NCI-H146 treated with DMSO at 0.1 percent for 48 hours (cell line): ENCODE measurements at regions not wholly inside any gene's neighbourhood (a gene's known extent, or its start where the extent isn't known, plus 50 kb on each side); places are given as distances from the start of the nearest gene placed in this dataset.
"Not testable (repeated sequence)": the region's sequence is repeated elsewhere in the genome, so short reads cannot be mapped to it uniquely, and the experiment has no call there.

Experiments
- DNase-seq: peaks from one replicate; lab custom pipeline; 2025; ENCODE audit not compliant: unreplicated experiment; lab: John Stamatoyannopoulos, UW

DNA sequence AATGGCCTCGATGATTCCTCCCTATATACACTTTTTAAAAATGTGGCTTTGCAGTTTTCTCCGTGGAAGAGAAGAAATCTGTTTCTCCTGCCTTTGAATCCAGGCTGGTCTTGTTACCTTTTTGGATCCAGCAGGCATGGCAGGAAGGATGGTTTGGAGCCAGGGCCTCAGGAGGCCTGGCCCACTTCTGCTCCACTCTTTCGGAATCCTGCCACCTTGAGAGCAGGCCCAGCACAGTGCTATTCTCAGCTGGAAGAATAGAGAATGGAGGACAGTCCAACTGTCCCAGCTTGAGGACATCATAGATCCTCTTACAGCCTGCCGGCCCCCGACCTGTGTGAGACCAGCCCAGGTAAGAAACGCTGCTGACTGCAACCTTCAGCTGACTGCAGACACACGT lies 421.5 kb downstream of the FUT8 start:
- DNase-seq, result no peak

DNA sequence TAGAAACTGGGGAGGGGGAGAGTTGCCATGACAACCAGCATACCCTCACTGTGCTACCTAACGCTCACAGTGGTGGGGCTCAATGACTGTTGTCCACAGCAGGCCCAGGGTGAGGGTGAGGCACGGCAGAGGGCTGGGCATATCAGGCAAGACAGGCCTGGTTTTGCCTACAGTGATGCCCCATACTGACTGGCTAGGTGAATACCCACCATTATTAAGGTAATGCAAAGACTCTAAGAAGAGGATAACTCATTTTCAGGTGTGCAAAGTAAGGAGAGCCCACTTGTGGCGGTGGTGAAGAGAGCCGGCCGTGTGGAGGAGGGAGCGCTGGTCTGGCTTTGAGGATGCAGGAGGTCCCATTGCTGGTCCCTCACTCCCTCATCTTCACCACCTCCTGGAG lies 422.3 kb downstream of the FUT8 start:
- DNase-seq, result no peak

DNA sequence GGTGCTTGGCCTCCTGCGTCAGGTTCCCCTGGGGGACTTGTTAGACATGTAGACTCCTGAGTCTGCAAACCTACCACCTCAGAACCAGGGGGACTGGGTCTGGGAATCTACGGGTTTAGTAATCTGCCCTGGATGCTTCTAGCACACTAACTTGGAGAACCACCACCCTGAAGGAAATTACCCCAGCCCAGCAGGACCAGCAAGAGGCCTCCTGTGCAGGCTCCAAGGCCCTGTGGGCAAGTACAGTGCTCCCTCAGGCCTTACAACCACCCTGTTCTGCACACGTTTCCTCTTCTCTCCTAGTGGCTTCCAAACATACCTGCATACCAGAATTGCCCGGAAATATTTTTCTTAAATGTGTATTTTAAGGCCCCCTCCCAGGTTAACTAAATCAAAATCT lies 423.0 kb downstream of the FUT8 start:
- DNase-seq, result no peak

DNA sequence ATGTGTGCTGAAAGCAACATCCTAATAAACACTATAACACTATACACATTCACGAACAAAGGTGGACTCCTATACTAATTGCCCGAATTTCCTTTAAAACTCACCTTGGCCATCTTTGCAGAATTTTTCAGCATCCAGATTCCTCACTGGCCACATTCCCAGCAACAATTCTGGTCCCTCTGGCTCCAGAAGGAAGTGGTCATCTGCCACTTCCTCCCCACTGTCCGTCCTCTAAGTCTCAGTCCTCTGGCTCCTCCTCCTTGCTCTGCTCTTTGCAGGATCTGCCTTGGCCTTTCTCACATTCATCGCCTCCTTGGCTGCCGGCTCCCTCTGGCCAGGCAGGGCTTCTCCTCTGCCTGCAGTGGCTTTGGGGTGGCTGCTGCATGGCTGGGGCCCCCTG lies 426.0 kb downstream of the FUT8 start:
- no peak for DNase-seq

DNA sequence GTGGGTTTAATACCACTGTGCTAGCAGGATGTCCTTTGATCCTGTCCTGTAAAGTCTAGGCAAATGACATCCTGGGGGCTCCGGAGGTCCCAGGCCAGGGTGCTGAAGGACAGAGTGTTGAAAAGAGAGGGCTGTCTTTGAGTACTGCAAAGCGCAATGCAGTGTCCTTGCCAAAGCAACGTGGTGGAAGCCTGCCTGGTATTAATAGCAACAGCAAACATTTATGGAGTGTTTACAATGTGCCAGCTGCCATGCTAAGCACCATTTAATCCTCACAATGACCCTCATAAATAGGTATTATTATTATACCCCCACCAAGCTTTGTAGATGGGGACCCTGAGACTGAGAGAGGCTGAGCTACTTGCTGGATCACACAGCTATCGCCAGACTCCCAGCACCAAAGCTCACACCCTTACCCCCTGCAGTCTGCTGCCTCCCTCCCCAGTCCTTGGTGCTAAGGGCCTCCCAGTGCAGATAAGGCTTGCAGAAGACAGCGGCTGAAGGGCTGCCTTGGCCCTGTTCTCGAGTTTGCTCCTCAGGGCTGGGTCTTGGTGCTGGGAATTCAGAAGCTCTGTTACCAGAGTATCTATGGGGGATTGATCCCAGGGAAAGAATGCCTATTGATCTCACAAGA lies 427.7 kb downstream of the FUT8 start:
- peak; percentile 70 for DNase-seq

DNA sequence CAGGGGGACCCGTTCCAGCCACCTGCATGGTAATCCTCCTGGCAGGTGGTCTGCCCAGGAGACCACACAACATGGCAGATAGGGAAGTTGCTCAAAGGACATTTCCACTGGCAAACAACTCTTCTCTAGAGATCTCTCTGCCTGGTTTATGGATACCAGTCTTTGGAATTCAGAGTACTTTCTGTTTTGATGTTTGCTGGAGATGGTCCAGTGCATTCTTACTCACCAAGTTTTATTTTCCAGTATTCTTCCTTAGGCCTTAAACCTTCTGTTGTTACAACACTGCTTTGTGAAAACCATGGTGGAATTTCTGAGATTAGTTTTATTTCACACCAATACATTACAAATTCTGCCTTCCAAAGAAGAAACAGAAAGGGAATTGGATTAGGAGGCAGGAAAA lies 428.3 kb downstream of the FUT8 start:
- no peak for DNase-seq

DNA sequence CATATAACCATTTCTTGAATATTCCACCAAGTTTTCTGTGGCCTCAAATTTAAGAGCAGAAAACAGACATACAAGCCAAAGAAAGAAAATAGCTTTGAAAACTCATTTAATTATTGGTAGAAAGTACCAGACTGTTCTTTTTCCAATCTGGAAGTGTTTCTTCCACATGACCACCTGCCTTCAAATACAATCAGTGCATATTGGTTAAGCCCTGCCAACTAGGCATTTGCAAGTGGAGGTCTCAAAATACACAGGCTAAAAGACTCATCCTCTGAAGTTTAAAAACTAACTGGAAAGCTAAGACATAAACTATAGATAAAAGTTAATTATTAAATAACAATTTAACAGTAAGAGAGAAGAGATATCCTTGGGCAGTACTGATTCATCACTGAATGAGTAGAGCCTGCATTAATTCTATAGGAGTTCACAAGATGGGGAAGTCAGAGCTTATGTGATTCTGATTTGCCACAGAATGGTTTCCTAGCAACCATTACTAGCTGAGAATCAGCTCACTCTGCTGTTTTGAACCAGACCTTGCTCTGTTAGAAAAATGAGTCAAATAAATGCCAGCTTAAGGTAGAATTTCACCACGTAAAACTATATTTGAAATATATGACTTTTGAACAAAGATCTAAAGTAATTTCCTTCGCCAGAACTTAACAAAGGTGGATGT lies 433.8 kb downstream of the FUT8 start:
- no peak for DNase-seq

DNA sequence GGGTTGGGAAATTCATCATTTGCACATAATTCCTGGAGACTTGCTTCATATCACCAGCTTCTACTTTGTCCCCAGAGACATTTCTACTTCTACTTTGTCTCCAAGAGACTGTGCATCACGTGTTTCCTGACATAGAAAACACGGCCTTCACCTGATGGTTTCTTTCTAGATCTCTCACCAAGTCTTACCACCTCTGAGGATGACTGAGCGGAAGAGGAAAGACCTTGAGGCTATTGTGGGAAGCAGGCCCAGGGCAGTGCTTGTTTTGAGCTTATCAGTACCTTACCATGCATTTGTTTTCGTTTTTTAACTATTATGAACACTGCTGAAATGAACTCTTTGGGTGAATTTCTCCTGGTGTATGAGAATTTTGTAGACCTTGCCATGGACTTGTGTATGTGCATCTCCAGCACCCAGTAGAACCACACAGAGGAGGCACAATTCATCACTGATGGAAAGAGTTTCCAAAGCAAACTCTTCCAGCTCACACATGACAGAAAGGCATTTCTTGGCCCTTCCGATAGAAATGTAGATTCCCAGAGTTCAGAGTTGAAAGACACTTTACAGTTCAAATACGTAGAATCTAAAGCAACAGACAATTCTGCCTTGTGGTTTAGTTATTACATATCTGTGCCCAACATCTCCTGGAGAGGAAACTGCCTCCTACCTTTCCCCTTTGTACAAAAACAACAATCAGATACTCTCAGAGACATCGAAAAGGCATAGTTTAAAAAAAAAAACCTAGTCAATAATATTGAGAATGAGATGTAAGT lies 434.7 kb downstream of the FUT8 start:
- no peak for DNase-seq

DNA sequence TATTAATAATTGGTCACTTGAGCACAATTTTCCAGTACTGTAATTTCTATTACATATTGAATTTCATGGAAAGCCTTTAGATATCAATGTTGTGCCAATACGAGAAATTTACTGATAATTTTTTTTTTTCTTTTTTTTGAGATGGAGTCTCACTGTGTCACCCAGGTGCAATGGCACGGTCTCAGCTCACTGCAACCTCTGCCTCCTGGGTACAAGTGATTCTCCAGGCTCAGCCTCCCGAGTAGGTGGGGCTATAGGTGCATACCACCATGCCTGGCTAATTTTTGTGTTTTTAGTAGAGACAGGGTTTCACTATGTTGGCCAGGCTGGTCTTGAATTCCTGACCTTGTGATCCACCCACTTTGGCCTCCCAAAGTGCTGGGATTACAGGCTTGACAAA lies 435.4 kb downstream of the FUT8 start:
- DNase-seq, result not testable (repeated sequence)

DNA sequence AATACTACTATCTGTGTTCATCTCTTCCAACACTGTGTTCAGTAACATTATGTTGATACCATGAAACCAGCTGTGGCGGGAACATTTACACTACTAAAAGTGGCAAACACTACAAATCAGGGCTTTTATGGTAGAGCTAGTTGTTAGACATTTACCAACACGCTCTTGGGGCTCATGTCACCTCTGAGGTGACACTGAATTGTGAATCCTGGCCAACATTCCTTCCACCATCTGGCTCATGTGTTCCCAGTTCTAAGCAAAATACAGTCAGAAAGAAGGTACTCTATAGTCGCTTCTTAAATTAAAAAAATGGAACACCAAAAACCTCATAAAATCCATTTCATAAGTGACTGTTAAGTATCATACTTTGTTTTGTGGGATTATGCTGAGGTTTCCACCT lies 436.6 kb downstream of the FUT8 start:
- no peak for DNase-seq

DNA sequence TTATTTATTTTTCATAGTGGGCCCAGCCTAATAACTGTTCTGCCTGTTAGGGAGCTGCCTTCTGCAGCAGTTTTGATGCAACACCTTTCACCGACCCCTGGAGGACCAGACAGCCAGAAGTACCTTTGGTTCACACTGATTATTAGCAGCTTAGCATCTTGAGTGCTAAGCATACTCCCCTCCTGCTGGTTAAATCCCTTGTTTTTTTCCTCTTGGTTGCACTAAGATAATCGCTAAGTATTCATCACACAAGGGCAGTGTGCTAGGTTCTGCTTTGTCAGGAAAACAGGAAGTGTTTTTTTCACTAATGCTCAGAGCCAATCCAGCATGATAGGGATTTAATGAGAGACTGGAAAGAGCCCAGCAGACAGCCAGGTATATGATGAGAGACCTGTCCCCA lies 437.0 kb downstream of the FUT8 start:
- DNase-seq, result no peak

DNA sequence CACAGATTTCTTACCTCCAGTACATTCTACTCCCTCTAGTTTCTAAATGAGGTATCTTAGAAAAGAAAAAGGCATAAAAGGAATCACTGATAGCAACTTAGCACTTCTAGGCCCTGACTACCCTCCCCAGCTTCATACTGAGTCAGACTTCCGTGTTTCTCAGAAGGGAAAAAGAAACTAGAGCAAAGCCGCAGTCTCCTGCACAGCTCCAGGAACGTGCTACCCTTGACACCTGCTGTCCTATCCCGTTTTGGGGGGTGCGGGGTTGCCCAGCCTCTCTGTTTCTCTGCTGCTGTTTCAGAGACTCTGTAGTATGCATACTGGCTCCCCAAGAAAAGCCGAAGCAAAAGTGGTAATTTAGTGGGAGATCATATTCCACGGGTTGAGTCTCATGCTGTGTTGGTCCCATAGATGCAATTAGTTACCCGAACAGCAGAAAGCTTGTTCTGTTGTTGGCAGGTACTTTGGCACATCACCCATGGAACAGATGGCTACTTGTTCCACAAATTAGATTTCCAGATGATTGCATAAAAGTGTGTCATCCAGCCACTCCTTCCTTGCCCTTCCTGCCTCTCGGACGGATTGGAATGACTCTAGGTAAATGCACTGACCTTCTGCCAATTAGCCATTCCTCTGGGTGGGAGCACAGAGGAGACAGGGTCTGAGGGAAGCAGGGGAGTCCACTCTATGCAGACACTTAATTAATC lies 438.1 kb downstream of the FUT8 start:
- DNase-seq, result no peak

DNA sequence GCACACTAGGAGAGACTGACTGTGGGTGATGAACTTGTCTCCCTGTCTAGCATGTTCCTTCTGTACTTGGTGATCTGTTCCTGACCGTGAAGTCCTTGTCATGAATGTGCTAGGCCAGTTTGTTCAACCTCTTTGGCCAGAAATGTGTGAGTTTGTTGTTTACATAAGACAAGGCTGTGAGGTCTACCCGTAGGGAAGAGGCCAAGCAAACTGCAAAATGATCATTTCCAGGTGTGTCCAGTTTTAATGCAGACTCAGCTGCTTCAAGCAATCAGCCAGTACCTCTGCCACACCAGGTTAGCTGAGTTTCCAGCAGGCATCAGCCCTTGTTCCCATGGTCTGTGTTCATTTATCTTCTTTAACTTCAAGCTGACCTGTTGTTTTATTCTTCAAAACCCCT lies 440.2 kb downstream of the FUT8 start:
- no peak for DNase-seq

DNA sequence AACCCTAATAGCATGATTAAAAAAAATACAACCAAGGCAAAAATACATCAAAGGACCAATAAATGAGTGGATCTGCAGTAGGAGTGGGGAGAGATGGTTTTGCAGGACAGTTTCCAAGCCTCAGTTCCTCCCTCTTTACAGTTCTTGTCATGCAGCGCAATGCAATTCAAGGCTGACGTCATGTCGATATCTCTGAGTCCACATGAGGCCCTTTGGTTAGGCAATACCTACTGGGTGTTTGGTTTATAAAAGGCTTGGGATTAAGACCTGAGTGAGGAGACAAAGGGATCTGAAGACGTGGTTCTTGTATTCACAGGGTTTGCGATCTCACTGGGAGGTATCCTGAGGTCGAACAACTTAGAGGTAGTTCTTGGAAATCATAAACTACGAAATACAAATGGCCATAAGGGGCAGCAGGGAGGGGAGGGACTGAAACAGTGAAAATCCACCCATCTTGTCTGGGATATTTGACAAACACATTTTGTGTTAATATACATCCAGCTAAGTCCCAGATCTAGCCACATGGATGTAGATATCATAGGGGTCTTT lies 441.0 kb downstream of the FUT8 start:
- no peak for DNase-seq

DNA sequence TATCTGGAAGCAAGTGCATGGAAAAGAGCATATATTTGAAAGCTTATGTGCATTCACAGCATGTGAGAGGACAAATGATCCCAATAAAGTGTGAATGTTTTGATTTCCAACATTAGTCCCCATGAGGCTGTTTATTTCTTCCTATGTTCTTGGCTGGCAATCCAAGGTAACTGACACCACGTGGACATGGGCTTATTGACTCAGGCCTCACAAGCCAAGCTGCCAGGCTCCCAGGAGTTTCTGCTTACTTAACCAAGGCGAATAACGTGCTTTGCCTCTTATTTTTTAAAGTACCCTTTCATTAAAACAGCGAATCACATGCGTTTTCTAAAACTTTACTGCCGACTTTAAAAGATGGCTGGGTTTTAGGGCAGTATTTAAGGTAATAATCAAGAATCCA lies 441.7 kb downstream of the FUT8 start:
- DNase-seq, result no peak

DNA sequence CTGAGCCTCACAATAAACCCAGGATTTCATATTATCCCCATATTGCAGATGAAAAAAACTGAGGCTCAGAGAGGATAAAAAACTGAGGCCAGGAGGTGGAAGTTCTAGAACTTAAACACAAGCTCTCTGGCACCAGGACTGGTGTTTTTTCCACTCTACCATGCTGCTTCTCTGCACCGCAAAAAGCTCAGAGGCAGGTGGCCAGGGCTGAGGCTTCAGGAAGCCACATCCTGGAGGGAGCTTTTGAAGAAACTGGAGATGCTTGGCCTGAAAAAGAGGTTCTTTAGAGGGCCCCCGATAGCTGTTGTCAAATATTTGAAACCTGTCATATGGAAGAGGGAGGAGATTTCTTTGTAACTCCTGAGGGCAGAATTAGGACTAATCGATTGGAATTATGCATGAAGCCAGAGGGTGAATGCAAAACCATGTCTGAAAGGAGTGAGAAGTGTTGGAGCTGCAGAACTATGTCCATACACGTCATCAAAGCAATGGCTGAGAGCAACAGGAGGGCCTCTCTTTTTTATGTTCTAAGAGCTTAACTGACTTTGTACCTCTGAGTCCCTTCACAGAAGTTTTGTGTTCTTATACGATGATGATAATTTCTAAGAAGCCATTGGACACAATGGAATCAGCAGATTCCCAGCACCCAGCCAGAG lies 448.6 kb downstream of the FUT8 start:
- DNase-seq, result no peak

DNA sequence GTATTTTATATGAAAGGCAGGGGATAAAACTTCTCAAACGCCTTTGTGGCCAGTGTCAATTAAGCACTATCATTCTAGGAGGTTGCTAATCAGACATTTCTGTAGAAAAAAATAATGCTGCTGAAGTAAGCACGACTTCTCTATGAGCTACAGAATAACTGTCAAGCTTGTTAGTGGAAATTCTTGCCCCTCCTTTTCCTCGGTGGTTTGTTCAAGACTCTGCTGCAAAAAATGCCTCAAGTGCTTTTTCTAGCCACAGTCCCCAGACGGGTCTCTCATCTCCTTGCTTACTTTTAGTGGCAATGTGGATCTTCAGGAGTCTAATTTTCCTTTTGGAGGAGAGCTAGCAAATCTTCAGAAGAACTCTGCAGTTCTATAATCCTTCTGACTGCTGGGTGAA lies 452.0 kb downstream of the FUT8 start:
- no peak for DNase-seq

DNA sequence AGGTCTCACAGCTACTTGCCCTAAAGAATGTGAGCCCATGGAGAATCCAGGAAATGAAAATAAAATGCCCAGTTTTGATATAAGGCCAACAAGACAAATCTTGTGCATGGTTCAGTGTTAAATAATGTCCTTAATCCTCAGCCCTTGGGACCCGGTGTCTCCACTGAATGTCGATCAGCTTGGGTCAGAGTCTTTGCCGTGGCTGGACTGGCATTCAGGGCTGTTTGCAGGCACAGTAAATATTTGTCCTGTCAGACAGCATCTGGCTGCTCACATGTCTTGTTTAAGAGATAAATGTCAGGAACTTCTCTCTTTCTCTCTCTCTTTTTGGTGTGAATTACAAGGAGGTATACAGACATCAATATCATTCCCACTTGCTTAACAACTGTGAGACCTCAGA lies 452.5 kb downstream of the FUT8 start:
- DNase-seq, result no peak

DNA sequence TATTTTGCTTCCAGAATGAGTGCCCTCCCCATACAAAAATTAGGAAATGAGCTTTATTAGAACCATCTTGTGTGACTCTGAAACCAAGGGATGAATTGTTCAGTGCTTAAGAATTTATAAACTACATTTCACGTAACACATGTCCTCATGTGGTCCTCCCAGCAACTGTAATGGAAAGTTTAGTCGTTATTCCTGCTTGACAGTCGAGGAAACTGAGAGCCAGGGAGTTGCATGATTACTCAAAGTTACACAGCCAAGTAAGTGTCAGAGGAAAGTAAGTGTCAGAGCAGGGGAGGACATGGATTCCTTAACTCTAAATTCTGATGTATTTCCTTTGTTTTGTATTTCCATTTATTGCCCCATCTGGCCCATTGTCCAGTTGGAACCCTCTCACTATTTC lies 453.9 kb downstream of the FUT8 start:
- no peak for DNase-seq

DNA sequence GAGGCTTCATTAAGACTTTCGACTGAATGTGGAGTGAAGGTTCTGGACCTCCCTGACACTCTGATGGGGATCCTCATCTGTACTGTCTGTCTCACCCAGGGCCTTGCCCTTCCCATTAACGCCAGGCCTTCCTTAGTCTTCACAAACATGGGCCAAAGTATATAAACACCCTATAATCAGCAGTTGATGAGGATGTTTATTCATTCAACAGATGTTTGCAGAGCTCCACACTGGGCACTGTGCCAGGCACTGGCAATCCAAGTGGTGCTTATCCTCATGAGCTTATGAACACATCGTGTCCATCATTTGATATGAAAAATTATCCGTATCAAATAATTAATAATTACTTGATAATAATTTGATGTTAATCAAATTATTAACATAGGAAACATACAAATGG lies 454.4 kb downstream of the FUT8 start:
- DNase-seq, result peak; percentile 32

DNA sequence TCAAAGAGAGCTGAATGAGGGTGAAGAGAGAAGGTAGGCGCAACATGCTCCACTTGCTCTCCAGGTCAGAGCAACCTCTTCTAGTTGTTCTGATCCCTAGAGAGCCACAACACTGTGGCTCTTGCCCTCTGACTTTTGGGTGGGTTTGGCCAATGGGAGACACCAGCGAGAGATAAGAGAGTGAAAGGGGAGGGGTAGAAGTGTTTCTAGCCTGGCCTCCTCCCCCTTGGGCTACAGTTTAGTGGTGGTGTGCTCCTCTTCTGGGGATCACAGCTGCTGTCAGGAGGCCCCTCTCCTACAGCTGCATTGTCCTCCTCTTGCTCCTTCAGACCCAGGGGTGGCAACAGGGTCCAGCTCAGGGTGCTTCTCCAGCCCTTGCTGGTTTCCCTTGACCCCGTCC lies 454.8 kb downstream of the FUT8 start:
- no peak for DNase-seq
